Lower leg skin (tissue), 4 donors: ENCODE measurements at regions not wholly inside any gene's neighbourhood (a gene's known extent, or its start where the extent isn't known, plus 50 kb on each side); places are given as distances from the start of the nearest gene placed in this dataset.
"Not testable (repeated sequence)": the region's sequence is repeated elsewhere in the genome, so short reads cannot be mapped to it uniquely, and the experiment has no call there.

Experiments used
- DNase-seq, 2 donors: peaks; one replicate each; pipeline ENCODE4 v3.0.0-alpha.2; 2019; ENCODE audit warnings: low spot score in 2 of 2
- H3K4me3 ChIP-seq: fragments of 200-600 bp; sonication (generic); 2 replicates; pipeline ENCODE4 v1.5.1; 2017; ENCODE audit warnings: mild to moderate bottlenecking, low read depth; ENCODE audit not compliant: poor library complexity, severe bottlenecking
- CTCF ChIP-seq, 3 donors: fragments of 450-650 bp; IDR thresholded peaks; one replicate each; pipeline ENCODE4 v1.5.1; 2016; ENCODE audit warnings: antibody characterized with exemption in 3 of 3, mild to moderate bottlenecking in 3 of 3, moderate library complexity in 2 of 3
- POLR2A ChIP-seq, 2 donors: fragments of 450-650 bp; IDR thresholded peaks; one replicate each; pipeline ENCODE4 v1.6.1; 2016 to 2017; ENCODE audit warnings: antibody characterized with exemption in 2 of 2, mild to moderate bottlenecking in 1 of 2, moderate library complexity in 1 of 2
- WGBS, 2 donors: methylation state at CpG; one replicate each; pipeline ENCODE4 v1.1.5; 2018; 5-methylcytosine and 5-hydroxymethylcytosine counted together
- intact Hi-C: fragments of 100-400 bp; cut with DNase I; formaldehyde crosslinking; loops from one replicate; pipeline ENCODE4 v1.15.0; 2023; ENCODE audit warnings: low total_unique reads

GRCh38 chr3:17882981-17883380, 140.6 kb upstream of the TBC1D5 start:
- DNase-seq: no peak
- TF ChIP-seq CTCF (IDR thresholded peaks at IDR 0.05) (no peak), POLR2A (IDR thresholded peaks at IDR 0.05) (no peak)
- no peak overlapping the region for H3K4me3 ChIP-seq
- intact Hi-C loops: no loop called here
- WGBS, 2 donors: 69 to 80% methylated on average over 2 of the region's 2 CpGs

GRCh38 chr3:17877299-17877698, 134.9 kb upstream of the TBC1D5 start:
- intact Hi-C loops: no loop called here
- WGBS, 2 donors: 87 to 90% methylated on average over 5 of the region's 5 CpGs
- TF ChIP-seq POLR2A (IDR thresholded peaks at IDR 0.05) (no peak), CTCF (IDR thresholded peaks at IDR 0.05) (no peak)
- no peak overlapping the region for H3K4me3 ChIP-seq
- no peak for DNase-seq

- intact Hi-C loops: no loop called here
- no peak for DNase-seq
- no peak overlapping the region for H3K4me3 ChIP-seq
- 74 to 88% methylated on average over 1 of the region's 1 CpG for WGBS, 2 donors
- TF ChIP-seq POLR2A (IDR thresholded peaks at IDR 0.05): no peak
- no peak for TF ChIP-seq CTCF (IDR thresholded peaks at IDR 0.05)
Observed at GRCh38 chr3:17874636-17875035, 132.2 kb upstream of the TBC1D5 start.

- no peak for DNase-seq
- 92 to 93% methylated on average over 13 of the region's 13 CpGs for WGBS, 2 donors
- TF ChIP-seq POLR2A (IDR thresholded peaks at IDR 0.05) (no peak), CTCF (IDR thresholded peaks at IDR 0.05) (no peak)
- intact Hi-C loops: no loop called here
- no peak overlapping the region for H3K4me3 ChIP-seq
Observed at GRCh38 chr3:17872457-17872856, 130.0 kb upstream of the TBC1D5 start.

GRCh38 chr3:17865631-17866030, 123.2 kb upstream of the TBC1D5 start:
- WGBS, 2 donors: 71 to 77% methylated on average over 3 of the region's 3 CpGs
- TF ChIP-seq CTCF (IDR thresholded peaks at IDR 0.05): no peak
- DNase-seq: no peak
- H3K4me3 ChIP-seq: no peak overlapping the region
- intact Hi-C loops: no loop called here

- TF ChIP-seq CTCF (IDR thresholded peaks at IDR 0.05) (no peak), POLR2A (IDR thresholded peaks at IDR 0.05) (no peak)
- no peak overlapping the region for H3K4me3 ChIP-seq
- 66% methylated on average over 2 of the region's 2 CpGs for WGBS, 2 donors
- no peak for DNase-seq
- intact Hi-C loops: no loop called here
Observed at GRCh38 chr3:17861476-17861875, 119.0 kb upstream of the TBC1D5 start.

- H3K4me3 ChIP-seq, intact Hi-C loops, DNase-seq: not testable (repeated sequence)
- 92 to 94% methylated on average over 35 of the region's 35 CpGs for WGBS, 2 donors
Observed at GRCh38 chr3:17860840-17861471, 118.5 kb upstream of the TBC1D5 start.
